ENCODE measurements at regions not wholly inside any gene's neighbourhood (a gene's known extent, or its start where the extent isn't known, plus 50 kb on each side); places are given as distances from the start of the nearest gene placed in this dataset.

DNA sequence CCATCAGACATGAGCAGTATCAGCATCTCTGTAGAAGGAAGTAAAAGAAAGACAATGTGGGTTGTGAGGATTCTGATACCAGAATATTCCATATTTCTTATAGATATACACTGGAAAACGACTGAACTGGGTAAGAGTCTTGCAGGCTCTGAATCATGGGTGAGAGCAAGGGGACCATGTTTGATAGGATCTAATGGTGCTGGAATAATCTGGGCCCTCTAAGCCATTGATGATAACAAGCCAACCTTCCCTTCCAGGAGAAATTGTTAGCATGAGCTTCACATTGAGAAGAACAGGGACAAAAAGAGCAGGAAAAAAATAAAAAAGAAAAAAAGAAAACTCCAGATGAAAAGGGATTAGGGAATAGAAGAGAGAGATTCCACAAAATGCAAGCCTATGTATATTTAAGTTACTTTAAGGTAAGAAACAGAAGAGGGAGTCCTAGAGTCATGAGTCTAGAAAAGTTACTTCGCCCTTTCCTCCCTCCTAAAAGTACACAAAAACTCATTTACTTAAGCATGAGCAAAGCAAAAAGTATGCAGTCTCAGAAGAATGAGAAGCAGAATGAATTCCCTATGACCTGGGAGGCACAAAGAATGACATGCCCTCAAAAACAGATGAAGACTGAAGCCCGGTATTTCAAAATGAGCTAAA, 181.9 kb downstream of the TMEM26 start:
- TF ChIP-seq CTCF (IDR thresholded peaks at IDR 0.05; ENCODE audit: poor library complexity): peak; percentile 40
- TF ChIP-seq EZH2 (IDR thresholded peaks at IDR 0.05; ENCODE audit: borderline replicate concordance): no peak
- TF ChIP-seq EZH2phosphoT487 (IDR thresholded peaks at IDR 0.05; ENCODE audit: low read depth, severe bottlenecking, unreplicated experiment): no peak
